GM10266 (cell line): ENCODE measurements at regions not wholly inside any gene's neighbourhood (a gene's known extent, or its start where the extent isn't known, plus 50 kb on each side); places are given as distances from the start of the nearest gene placed in this dataset.

ENCODE experiments used
- DNase-seq: peaks from one replicate; pipeline ENCODE4 v3.0.0; 2012; ENCODE audit errors: extremely low spot score
- CTCF ChIP-seq: IDR thresholded peaks from 2 replicates; pipeline ENCODE4 v1.5.1; 2012; ENCODE audit warnings: mild to moderate bottlenecking, low read depth; ENCODE audit not compliant: control insufficient read depth, insufficient read depth; ENCODE audit errors: missing control alignments

- no peak for DNase-seq
- no peak for TF ChIP-seq CTCF
Observed at GRCh38 chr3:3615533-3615932, 183.7 kb upstream of the LRRN1 start.

GRCh38 chr3:3610581-3611298 is 188.5 kb upstream of the LRRN1 start:
- no peak for TF ChIP-seq CTCF
- no peak for DNase-seq

DNA sequence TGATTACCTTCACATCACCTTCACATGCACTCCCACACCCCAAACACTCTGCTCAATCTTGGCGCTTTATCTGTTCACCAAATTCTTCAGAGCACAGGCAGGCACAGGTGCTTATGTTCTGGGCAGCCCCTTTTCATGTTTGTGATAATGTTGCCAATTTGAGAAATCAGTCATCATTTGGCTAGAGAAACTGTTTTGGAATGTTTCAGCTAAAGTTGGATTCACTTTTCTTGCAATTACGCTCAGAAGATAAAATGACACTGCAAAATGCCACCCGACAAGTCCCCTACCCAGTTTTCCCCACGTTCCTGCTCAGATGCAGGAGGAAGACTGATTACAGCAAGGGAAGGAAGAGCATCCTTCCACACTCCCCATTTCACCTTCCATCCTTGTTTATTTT is 192.9 kb upstream of the LRRN1 start:
- DNase-seq, result no peak
- no peak for TF ChIP-seq CTCF

- no peak for TF ChIP-seq CTCF
- no peak for DNase-seq
Observed at GRCh38 chr3:3605226-3605625, 194.0 kb upstream of the LRRN1 start.

GRCh38 chr3:3603351-3603750 is 195.9 kb upstream of the LRRN1 start:
- DNase-seq, result no peak
- TF ChIP-seq CTCF, result no peak

DNA sequence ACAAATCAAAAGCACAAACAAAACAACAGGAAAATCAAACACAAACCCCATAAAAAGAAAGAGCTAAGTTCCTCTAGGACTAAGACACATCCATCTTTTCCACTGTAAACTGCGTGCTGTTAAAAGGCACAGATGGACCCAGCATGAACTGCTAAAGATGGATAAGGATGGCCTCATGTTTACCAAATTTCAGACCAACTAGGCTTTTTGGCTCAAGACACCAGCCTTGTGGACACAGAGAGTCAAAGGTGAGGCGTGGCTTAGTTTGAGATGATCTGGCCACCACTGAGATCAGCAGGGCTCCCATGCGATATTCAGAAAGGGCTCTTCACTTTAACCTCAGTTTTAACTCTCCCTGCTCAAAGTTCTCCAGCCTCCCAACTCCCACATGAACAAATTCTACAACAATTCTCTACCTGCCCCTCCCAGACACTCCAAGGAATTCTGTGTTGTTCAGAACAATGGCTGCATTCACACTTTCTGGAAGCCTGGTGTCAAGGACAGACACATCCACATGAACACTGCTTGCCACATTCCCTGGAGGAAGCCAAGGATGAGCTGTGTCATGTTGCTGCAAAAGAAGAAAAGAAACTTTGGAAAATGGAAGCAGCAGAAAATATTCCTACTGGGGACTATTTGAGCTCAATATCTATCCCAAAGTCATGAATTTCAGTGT is 198.4 kb upstream of the LRRN1 start:
- no peak for DNase-seq
- TF ChIP-seq CTCF, result no peak

GRCh38 chr3:3599016-3599415 is 200.2 kb upstream of the LRRN1 start:
- DNase-seq, result no peak
- TF ChIP-seq CTCF, result no peak
